HepG2 (cell line): ENCODE measurements at regions not wholly inside any gene's neighbourhood (a gene's known extent, or its start where the extent isn't known, plus 50 kb on each side); places are given as distances from the start of the nearest gene placed in this dataset.
A peak's percentile ranks its signal among the peaks of the same experiment; 100 is the strongest.

Experiments used
- ATAC-seq: fragments of 200-7000 bp; cut with Tn5 transposase; 3 replicates; pipeline ENCODE4 v1.9.1; 2020; ENCODE audit warnings: mild to moderate bottlenecking, moderate library complexity
- BruUV-seq: library from RNA; stranded (reverse); fragments of 400-500 nt; replicated peaks from 2 replicates; lab custom pipeline; 2021; lab: Mats Ljungman, UMichigan
- CTCF ChIA-PET: fragments of 300-600 bp; formaldehyde crosslinking; extraction: SDS; loops from one replicate; lab custom pipeline; 2021; ENCODE audit warnings: low total read pairs, inconsistent platforms, low intra/inter-chr PET ratio; lab: Yijun Ruan, JAX
- POLR2A ChIA-PET: fragments of 350-600 bp; sonication (Branson Sonifier 250); formaldehyde crosslinking; loops from one replicate; lab custom pipeline; 2020; ENCODE audit warnings: antibody characterized with exemption, inconsistent platforms; lab: Yijun Ruan, JAX
- DNase-seq: peaks from one replicate; pipeline ENCODE4 v3.0.0-alpha.2; 2015; ENCODE audit warnings: low spot score
- FAIRE-seq: peaks from 3 replicates; lab custom pipeline; 2011; peaks lifted over from hg19 to GRCh38; lab: Jason Lieb, UNC
- H2AFZ ChIP-seq: one replicate; pipeline ENCODE4 v1.6.1; 2011; ENCODE audit warnings: low read length, inconsistent platforms
- H3K27ac ChIP-seq: fragments of 300-600 bp; 3 replicates; pipeline ENCODE4 v1.8.0; 2011; ENCODE audit warnings: mixed run types, mild to moderate bottlenecking, mixed read lengths, low read length, inconsistent platforms; ENCODE audit not compliant: insufficient read depth; ENCODE audit errors: extremely low read length
- H3K27me3 ChIP-seq, 2 experiments: fragments of 200-600 bp in 1 of 2; 2 replicates in 1 of 2; 3 replicates in 1 of 2; pipeline versions ENCODE4 v1.6.0 to v1.8.0; 2011; ENCODE audit warnings: low read length in 2 of 2, mild to moderate bottlenecking in 2 of 2, moderate library complexity in 2 of 2, inconsistent platforms in 1 of 2; ENCODE audit not compliant: insufficient read depth in 2 of 2, control insufficient read depth in 1 of 2
- H3K36me3 ChIP-seq, 2 experiments: fragments of 200-600 bp in 1 of 2; replicated peaks in 1 of 2; 2 replicates in 1 of 2; 3 replicates in 1 of 2; pipeline versions ENCODE4 v1.5.1 to v1.8.0; 2011; ENCODE audit warnings: low read length in 2 of 2, inconsistent platforms in 1 of 2; ENCODE audit not compliant: insufficient read depth in 2 of 2, control insufficient read depth in 1 of 2
- H3K4me1 ChIP-seq: 2 replicates; pipeline ENCODE4 v1.5.1; 2012; ENCODE audit warnings: low read length, inconsistent platforms; ENCODE audit not compliant: insufficient read depth
- H3K4me2 ChIP-seq: 2 replicates; pipeline ENCODE4 v1.6.0; 2011; ENCODE audit warnings: low read depth, low read length, inconsistent platforms
- H3K4me3 ChIP-seq, 3 experiments: fragments of 200-600 bp in 1 of 3; sonication (generic), shearing (Covaris generic) in 1 of 3; replicated peaks in 1 of 3; 2 replicates each; pipeline ENCODE4 v1.5.1; 2011 to 2016; ENCODE audit warnings: low read length in 3 of 3, inconsistent platforms in 2 of 3, low read depth in 2 of 3, mild to moderate bottlenecking in 2 of 3, control low read depth in 1 of 3, mixed read lengths in 1 of 3; ENCODE audit not compliant: insufficient read depth in 1 of 3
- H3K79me2 ChIP-seq: one replicate; pipeline ENCODE4 v1.6.1; 2011; ENCODE audit warnings: low read length, inconsistent platforms; ENCODE audit not compliant: insufficient read depth
- H3K9ac ChIP-seq: 2 replicates; pipeline ENCODE4 v1.6.0; 2011; ENCODE audit warnings: mild to moderate bottlenecking, low read depth, low read length, inconsistent platforms; ENCODE audit not compliant: insufficient read depth
- H3K9me3 ChIP-seq: 2 replicates; pipeline ENCODE4 v1.5.1; 2012; ENCODE audit warnings: mild to moderate bottlenecking, low read length
- H4K20me1 ChIP-seq: 2 replicates; pipeline ENCODE4 v1.6.0; 2011; ENCODE audit warnings: inconsistent platforms, mild to moderate bottlenecking, low read length, moderate library complexity; ENCODE audit not compliant: insufficient read depth
- DMAP1 ChIP-seq: IDR thresholded peaks from 2 replicates; pipeline ENCODE4 v1.6.1; 2016
- DRAP1 ChIP-seq: IDR thresholded peaks from 2 replicates; pipeline ENCODE4 v1.6.1; 2016; ENCODE audit warnings: missing genetic modification reagents, missing compliant biosample characterization
- ERF ChIP-seq: IDR thresholded peaks from 2 replicates; pipeline ENCODE4 v1.6.1; 2018; ENCODE audit warnings: missing biosample characterization, missing genetic modification reagents
- GATA4 ChIP-seq: sonication (generic); IDR thresholded peaks from 2 replicates; pipeline ENCODE4 v1.6.1; 2016; ENCODE audit warnings: antibody characterized with exemption, low read depth, borderline replicate concordance
- GATAD1 ChIP-seq: IDR thresholded peaks from 2 replicates; pipeline ENCODE4 v1.6.1; 2016; ENCODE audit warnings: missing genetic modification reagents, missing compliant biosample characterization
- HDAC6 ChIP-seq: fragments of 200-600 bp; sonication (generic); IDR thresholded peaks from 2 replicates; pipeline ENCODE4 v1.7.0; 2017; ENCODE audit warnings: mild to moderate bottlenecking, antibody characterized with exemption, low read length, low read depth
- KMT2B ChIP-seq: IDR thresholded peaks from 2 replicates; pipeline ENCODE4 v1.6.1; 2016; ENCODE audit warnings: missing genetic modification reagents, missing compliant biosample characterization
- NFYC ChIP-seq: IDR thresholded peaks from 2 replicates; pipeline ENCODE4 v1.6.1; 2016; ENCODE audit warnings: missing genetic modification reagents, missing compliant biosample characterization
- NR2F6 ChIP-seq, 2 experiments: IDR thresholded peaks; 2 replicates each; pipeline ENCODE4 v1.6.1; 2016; ENCODE audit warnings: antibody characterized with exemption in 1 of 2, mild to moderate bottlenecking in 1 of 2
- POGZ ChIP-seq: sonication (generic); formaldehyde crosslinking; IDR thresholded peaks from 2 replicates; pipeline ENCODE4 v1.4.0; 2020; ENCODE audit warnings: mild to moderate bottlenecking, missing genetic modification reagents
- RARG ChIP-seq: sonication (generic); formaldehyde crosslinking; IDR thresholded peaks from 2 replicates; pipeline ENCODE4 v1.4.0; 2020; ENCODE audit warnings: low read depth, mild to moderate bottlenecking, missing genetic modification reagents
- SETDB1 ChIP-seq: sonication (generic); formaldehyde crosslinking; IDR thresholded peaks from 2 replicates; pipeline ENCODE4 v1.5.1; 2020; ENCODE audit warnings: missing genetic modification reagents, mild to moderate bottlenecking, borderline replicate concordance
- SMC3 ChIP-seq: IDR thresholded peaks from 2 replicates; pipeline ENCODE4 v1.6.1; 2011; ENCODE audit warnings: low read length, improper control_type of control experiment
- THYN1 ChIP-seq: sonication (generic); formaldehyde crosslinking; IDR thresholded peaks from 2 replicates; pipeline ENCODE4 v1.8.1; 2023; ENCODE audit warnings: low read depth, mild to moderate bottlenecking, moderate library complexity, missing genetic modification reagents, borderline replicate concordance
- ZMYM4 ChIP-seq: sonication (generic); formaldehyde crosslinking; IDR thresholded peaks from 2 replicates; pipeline ENCODE4 v1.8.1; 2023; ENCODE audit warnings: mild to moderate bottlenecking, missing genetic modification reagents
- ZNF331 ChIP-seq: sonication (generic); formaldehyde crosslinking; IDR thresholded peaks from 2 replicates; pipeline ENCODE4 v1.4.0; 2020; ENCODE audit warnings: missing genetic modification reagents
- ZNF639 ChIP-seq: conservative IDR thresholded peaks from 2 replicates; pipeline ENCODE4 v1.6.1; 2018; ENCODE audit warnings: missing genetic modification reagents
- ZZZ3 ChIP-seq: sonication (generic); formaldehyde crosslinking; IDR thresholded peaks from 2 replicates; pipeline ENCODE4 v1.4.0; 2020; ENCODE audit warnings: missing genetic modification reagents, mild to moderate bottlenecking, borderline replicate concordance
- WGBS: methylation state at CpG from one replicate; pipeline ENCODE4 v1.1.6; 2017; ENCODE audit warnings: low lambda C conversion rate; 5-methylcytosine and 5-hydroxymethylcytosine counted together
- in situ Hi-C: cut with HindIII; loops from 2 replicates; pipeline ENCODE4 v1.10.0; 2017; ENCODE audit warnings: low pct_unique_long_range_greater_than_20kb; ENCODE audit not compliant: extremely low pct_ligation_motif_present
- intact Hi-C: fragments of 100-400 bp; cut with micrococcal nuclease; formaldehyde crosslinking; loops from one replicate; pipeline ENCODE4 v1.10.0; 2022; ENCODE audit not compliant: unreplicated experiment
- TF ChIP-seq, protein P1 (sequence below): sonication (generic); formaldehyde crosslinking; IDR thresholded peaks from 2 replicates; pipeline ENCODE4 v1.5.1; 2020; ENCODE audit warnings: mild to moderate bottlenecking, missing genetic modification reagents, moderate library complexity

- Histone ChIP-seq H3K27ac (no peak overlapping the region), H3K36me3 (no peaks in the 10 kb centered on the region), H3K4me2 (peak overlapping the region; percentile 76), H3K9ac (no peak overlapping the region), H3K9me3 (no peaks in the 10 kb centered on the region), H3K4me1 (peaks cover 11% of the 10 kb centered on the region; the same call in 1 of the 2 replicates), H3K4me3 (peak overlapping the region; percentile 51 to 62 (median 53)), H3K79me2 (no peaks in the 10 kb centered on the region), H4K20me1 (no peaks in the 10 kb centered on the region), H2AFZ (peak overlapping the region; percentile 67), H3K27me3 (no peaks in the 10 kb centered on the region)
- BruUV-seq = no TSS peak
- intact Hi-C loops (loop anchor here (1.0 to 2.0 kb wide), 2 partner anchors 1157 to 1338 kb away; no protein-coding TSS in a partner anchor), in situ Hi-C loops (no loop called here)
- ATAC-seq = peak; percentile 87
- FAIRE-seq = peak; percentile 79
- 10% methylated on average over 8 of the region's 13 CpGs for whole genome bisulfite sequencing
- POLR2A ChIA-PET = no interaction called here
- DNase-seq = peak; percentile 50
- CTCF ChIA-PET = interaction anchor here (1.3 to 2.6 kb wide), 2 partner anchors 1157 to 1502 kb away, joined by 6 to 13 read pairs; no protein-coding TSS in a partner anchor
- TF ChIP-seq RARG (CRISPR knock-in tag) (no peak), POGZ (peak; percentile 69; the same call in 1 of the 2 replicates), THYN1 (CRISPR knock-in tag) (no peak), ZNF331 (CRISPR knock-in tag) (0 out of 2 replicates have a peak, but pooled peaks have one; percentile 21), ZNF639 (CRISPR knock-in tag) (no peak), ZMYM4 (CRISPR knock-in tag) (peak; percentile 91), HDAC6 (no peak), DMAP1 (CRISPR knock-in tag) (0 out of 2 replicates have a peak, but pooled peaks have one; percentile 22), KMT2B (CRISPR knock-in tag) (no peak), NR2F6 (IDR thresholded peaks at IDR 0.05) (no peak), NR2F6 (CRISPR knock-in tag; IDR thresholded peaks at IDR 0.05) (no peak), SMC3 (peak; percentile 66), NFYC (CRISPR knock-in tag) (no peak), GATAD1 (peak; percentile 51; the same call in 1 of the 2 replicates), ZZZ3 (no peak), DRAP1 (CRISPR knock-in tag) (no peak), SETDB1 (CRISPR knock-in tag) (no peak), GATA4 (no peak), ERF (CRISPR knock-in tag) (no peak)
- TF ChIP-seq, protein P1, sequence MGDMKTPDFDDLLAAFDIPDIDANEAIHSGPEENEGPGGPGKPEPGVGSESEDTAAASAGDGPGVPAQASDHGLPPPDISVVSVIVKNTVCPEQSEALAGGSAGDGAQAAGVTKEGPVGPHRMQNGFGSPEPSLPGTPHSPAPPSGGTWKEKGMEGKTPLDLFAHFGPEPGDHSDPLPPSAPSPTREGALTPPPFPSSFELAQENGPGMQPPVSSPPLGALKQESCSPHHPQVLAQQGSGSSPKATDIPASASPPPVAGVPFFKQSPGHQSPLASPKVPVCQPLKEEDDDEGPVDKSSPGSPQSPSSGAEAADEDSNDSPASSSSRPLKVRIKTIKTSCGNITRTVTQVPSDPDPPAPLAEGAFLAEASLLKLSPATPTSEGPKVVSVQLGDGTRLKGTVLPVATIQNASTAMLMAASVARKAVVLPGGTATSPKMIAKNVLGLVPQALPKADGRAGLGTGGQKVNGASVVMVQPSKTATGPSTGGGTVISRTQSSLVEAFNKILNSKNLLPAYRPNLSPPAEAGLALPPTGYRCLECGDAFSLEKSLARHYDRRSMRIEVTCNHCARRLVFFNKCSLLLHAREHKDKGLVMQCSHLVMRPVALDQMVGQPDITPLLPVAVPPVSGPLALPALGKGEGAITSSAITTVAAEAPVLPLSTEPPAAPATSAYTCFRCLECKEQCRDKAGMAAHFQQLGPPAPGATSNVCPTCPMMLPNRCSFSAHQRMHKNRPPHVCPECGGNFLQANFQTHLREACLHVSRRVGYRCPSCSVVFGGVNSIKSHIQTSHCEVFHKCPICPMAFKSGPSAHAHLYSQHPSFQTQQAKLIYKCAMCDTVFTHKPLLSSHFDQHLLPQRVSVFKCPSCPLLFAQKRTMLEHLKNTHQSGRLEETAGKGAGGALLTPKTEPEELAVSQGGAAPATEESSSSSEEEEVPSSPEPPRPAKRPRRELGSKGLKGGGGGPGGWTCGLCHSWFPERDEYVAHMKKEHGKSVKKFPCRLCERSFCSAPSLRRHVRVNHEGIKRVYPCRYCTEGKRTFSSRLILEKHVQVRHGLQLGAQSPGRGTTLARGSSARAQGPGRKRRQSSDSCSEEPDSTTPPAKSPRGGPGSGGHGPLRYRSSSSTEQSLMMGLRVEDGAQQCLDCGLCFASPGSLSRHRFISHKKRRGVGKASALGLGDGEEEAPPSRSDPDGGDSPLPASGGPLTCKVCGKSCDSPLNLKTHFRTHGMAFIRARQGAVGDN (CRISPR knock-in tag) = peak; percentile 19; the same call in 1 of the 2 replicates
These were observed 880.1 kb upstream of the SEMA6A start for GRCh38 chr5:117454716-117455212.
